ENCODE measurements at regions not wholly inside any gene's neighbourhood (a gene's known extent, or its start where the extent isn't known, plus 50 kb on each side); places are given as distances from the start of the nearest gene placed in this dataset.

DNA sequence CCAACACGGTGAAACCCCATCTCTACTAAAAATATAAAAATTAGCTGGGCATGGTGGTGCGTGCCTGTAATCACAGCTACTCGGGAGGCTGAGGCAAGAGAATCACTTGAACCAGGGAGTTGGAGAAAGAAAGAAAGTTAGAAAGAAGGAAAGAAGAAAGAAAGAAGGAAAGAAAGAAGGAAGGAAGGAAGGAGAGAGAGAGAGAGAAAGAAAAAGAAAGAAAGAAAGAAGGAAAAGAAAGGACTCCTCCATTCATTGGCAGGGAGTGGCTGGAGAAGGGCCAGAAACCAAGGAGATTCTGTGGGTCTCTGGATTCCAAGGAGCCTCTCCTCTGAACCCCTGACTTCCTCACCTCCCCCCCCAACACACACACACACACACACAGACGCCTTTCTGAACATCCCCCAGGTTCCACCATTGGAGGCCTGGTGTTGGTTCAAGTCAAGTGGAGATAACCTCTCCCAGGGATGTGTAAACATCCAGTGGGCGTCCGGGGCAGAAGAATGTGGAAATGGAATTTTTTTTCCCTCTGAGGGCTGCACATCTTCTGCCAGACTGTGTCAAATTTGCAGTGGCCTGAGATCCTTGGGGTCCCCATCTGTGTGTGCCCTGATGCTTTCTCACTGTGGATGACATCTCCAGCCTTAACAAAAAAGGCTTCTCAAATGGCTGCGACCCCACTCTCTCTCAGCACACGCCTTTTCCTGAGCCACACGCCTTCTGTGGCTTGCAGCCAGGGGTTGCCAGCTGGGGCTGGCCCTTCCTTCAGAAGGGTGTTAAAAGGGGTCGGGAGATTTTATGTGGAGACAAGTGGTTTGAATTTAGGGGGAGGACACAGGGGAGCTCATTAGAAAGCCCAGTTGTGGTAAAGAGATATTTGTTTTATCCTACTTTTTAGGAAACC lies 109.3 kb upstream of the HAND1 start:
- DNase-seq: no peak

DNA sequence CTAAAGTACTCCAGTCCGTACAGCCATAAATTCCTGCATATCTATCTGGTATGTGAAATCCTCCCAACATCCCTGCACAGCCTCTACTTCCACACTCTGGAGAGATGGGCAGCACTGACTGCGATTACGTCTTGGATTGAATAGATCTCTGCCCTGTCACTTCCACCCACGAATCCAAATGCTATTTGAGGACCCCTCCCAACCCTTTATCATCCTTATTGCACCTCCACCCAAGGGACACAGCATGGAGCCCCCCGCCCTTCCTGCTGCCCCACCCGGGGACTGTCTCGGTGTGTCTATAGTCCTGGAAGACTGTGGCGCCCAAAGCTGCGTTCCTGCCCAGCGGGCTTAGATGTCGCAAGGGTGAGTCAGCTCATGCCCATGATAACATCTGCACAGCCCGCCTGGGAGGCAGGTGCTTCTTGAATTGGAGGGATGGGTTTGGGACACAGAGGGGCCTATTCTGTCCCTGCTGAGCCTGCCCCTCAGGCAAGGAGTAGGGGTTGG lies 105.7 kb upstream of the HAND1 start:
- no peak for DNase-seq

DNA sequence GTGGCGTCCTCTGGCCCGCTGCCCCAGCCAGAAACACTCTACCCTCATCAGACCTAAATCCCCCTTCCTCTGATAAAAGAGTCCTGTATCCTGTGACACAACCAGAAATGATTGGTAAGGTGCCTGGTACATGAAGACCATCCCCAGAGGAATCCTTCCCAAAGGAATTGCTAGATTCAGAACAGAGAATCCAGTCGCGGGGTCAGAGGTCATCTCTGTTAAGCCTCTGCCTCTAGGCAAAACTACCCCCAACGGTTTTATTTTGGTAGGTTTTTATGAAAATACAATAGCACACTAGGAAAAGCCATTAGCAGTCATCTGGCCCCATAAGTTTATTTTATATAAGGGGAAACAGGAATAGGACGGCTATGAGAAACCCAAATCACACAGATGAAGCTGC lies 102.4 kb upstream of the HAND1 start:
- no peak for DNase-seq

DNA sequence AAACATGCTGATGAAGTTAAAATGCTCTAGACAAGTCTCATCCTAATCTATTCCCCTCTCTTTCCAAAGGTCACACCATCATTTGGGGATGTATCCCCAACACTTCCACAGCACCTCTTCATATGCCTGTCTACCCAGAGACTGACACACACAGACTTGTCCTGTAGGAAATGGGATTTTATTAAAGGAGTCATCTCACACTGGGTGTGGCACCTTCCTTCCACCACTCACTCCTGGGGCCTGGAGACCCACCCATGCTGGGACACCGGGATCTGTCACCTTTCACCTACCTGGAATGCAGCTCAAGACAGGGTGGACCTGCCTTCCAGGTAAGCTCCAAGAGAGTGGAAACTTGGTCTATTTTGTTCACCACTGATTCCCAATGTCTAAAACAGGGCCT lies 99.4 kb upstream of the HAND1 start:
- DNase-seq: no peak

DNA sequence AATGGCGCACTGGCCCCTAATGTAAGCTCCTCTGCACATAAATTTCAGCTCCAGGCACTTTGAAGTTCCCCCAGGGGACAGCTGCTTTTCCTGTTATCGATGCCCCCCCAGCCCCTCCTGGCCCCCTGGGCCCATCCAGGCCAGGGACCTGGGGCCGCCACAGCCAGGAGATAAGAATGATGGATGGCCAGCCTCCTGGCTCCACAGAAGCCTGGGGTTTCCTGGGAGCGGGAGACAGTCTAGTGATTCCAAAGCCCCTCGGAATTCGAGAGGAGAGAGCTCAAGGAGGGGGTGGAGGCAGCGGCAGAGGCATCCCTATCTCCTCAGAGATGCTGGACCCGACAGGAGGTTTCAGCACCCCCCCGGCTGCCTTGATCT lies 98.4 kb upstream of the HAND1 start:
- DNase-seq: no peak

DNA sequence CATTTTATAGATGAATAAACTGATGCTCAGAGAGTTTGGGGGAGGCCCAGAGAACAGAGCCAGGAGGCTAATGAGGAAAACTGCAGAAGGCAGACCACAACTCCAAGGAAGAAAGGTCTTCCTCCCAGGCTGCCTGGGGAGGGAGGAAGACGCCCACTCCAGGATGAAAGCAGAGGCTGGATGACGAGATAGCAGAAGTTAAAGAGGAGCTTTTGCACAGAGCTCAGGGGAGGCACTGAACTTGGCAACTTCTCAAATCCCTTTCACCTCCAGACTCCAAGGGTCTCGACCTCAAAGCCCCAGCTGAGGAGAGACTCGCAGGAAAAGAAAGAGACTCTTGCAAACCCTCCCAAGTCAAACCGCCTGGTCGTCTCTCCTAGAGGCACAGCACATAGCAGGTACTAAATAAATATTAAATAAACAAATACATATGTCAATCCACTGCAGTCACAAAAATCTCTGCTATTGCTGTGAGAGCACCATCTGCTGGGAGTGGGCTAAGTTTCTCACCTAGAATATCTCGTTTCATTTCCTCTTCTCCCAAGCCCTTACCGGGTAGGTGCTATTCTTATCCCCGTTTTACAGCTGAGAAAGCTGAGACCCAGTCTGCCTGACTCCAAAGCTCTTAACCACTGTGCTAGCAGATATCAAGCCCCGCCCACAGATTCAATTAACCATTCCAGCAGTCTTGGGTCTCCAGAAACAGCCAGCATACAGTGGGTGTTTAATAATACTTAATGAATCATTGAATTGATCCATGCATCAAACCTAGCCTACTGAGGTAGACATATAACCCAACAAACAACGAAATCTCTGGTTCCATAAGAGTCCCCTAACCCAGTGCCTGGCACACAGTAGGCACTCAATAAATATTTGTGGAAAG lies 97.8 kb upstream of the HAND1 start:
- DNase-seq: no peak

DNA sequence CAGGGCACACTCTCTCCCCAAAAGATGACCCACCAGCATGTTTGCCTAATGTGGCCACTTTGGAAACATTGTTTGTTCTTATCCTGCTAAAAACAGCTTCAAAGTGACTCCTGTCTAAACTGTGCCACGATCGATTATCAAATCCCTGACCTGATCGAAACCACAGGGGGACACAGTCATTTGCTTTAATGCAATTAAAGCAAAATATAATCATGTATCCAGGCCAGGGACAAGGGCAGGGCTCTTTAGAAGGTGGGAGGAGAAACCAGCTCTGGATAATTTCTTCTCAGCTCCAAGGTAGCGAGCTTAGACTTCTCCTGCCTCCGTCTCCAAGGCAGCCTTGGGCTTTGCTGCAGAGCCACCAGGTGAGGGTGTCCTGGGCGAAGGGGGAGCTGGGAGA lies 95.0 kb upstream of the HAND1 start:
- DNase-seq: no peak

DNA sequence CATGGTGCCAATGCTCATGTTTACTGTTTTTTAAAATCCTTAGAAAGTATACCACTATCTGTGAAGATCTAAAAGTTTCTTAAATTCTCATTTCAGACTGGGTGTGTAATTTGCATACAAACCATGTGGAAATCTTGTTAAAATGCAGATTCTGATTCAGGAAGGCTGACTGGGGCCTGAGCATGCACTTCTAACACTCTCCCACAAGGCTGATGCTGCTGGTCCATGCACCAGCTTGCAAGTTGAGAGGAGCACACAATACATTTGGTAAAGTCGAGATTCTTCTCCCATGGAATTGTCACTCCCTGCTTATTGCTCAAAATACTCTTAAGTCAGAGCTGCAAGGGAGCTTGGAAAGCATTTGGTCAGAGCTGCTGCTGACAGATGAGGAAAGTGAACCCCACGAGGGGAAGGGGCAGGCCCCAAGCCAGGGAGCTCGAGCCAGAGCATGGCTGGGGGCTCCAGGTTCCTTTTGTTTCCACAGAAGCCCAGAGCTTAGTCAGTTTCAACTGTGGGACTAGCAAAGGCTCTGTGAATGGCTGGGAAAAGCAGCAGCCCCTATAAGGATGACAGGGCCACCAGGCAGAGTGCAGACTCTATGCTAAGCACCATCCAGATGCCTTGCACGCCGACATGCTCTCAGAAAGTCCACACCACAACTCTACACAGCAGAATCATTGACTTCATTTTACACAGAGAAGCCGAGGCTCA lies 93.5 kb upstream of the HAND1 start:
- DNase-seq: no peak

DNA sequence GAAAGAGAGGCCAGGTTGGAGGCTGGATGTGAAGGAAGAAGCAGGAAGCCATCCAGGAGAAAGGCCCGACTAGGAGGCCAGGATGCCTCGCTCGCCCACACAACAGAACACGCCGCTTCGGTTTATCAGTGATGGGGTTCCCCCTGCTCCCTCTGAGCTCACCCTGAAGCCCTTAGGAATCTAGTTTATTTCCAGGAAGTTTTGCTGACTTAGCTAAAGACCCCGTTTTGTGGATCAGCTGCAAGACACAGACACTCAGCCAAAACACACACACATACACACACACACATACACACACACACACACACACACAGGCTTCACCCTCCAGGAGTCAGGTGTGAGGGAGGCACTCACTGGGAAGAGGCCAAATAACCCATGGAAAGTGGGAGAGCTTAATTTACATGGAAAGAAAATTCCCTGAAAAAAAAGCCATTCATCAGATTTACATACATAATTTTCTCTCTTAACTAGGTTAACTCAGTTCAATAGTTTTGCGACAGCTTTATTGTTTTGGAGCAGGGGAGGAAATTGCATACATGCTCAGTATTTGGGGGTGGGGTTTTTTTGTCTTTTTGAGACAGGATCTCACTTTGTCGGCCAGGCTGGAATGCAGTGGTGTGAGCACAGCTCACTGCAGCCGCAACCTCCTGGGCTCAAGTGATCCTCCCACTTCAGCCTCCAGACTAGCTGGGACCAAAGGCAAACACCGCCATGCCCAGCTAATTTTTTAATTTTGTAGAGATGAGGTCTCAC lies 92.7 kb upstream of the HAND1 start:
- DNase-seq: no peak

DNA sequence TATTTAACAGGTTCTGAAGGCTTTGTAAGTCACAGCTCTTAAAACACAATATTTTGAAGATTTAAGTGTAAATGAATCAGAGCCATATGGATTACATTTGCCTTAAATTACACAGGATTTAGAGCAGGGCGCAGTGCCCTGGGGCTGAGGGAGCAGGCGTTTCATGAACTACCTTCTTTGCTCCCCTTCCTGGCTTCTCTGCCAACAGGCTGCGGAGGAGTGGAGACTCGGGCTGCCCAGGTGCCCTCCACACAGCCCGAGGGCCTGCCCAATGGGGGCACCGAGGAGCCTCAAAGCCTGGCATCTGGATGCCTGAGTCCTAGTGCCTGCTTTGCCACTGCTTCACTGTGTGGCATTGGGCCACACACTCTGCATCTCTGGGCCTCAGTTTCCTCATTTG lies 90.6 kb upstream of the HAND1 start:
- no peak for DNase-seq

DNA sequence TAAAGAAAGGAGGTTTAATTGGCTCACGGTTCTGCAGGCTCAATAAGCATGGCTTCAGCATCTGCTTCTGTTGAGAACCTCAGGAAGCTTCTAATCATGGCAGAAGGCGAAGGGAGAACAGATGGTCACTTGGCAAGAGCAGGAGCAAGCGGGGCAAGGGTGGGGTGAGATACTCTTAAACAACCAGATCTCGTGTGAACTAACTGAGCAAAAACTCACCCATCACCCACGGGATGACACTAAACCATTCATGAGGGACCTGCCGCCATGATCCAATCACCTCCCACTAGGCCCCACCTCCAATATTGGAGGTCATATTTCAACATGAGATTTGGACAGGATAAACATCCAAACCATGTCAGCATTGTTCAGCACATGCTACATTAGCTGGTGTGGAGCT lies 89.1 kb upstream of the HAND1 start:
- no peak for DNase-seq

DNA sequence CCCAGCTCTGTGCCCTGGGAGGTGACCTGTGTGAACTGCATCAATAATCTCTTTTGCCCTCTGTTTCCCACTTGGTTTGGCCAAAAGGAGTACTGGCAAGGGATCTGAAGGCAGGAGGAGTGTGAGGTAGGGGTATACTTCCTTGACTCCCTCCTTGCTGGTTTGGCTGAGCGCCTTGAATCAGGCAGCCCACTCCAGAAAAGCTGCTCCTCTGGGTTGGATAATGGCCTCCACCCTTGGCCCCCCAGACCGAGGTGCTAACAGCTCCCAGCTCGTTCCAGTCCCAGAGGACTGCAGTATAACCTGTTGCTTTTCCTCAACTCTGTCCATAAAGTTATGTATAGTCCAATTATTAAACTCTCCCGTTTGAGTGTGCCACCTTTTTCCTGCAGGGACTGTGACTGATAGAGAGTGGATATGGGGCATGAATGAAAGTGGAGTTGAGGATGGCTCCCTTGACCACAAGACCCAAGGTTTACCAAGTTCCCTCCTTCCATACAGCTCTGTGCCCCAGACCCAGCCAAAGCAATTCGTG lies 88.2 kb upstream of the HAND1 start:
- DNase-seq: no peak

DNA sequence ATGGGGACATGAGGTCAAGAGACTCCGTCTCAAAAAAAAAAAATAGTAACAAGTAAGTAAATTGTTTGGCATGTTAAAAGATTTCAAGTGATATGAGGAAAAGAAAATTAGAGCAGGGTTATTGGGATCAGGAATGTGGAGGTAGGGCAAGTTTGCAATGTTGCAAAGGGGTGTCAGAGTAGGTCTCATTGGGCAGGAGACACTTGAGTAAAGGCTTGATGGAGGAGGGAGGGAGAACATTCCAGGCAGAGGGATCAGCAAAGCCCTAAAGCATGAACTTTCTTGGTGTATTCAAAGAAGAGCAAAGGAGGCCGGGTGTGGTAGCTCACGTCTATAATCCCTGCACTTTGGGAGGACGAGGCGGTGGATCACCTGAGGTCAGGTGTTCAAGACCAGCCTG lies 87.1 kb upstream of the HAND1 start:
- no peak for DNase-seq

DNA sequence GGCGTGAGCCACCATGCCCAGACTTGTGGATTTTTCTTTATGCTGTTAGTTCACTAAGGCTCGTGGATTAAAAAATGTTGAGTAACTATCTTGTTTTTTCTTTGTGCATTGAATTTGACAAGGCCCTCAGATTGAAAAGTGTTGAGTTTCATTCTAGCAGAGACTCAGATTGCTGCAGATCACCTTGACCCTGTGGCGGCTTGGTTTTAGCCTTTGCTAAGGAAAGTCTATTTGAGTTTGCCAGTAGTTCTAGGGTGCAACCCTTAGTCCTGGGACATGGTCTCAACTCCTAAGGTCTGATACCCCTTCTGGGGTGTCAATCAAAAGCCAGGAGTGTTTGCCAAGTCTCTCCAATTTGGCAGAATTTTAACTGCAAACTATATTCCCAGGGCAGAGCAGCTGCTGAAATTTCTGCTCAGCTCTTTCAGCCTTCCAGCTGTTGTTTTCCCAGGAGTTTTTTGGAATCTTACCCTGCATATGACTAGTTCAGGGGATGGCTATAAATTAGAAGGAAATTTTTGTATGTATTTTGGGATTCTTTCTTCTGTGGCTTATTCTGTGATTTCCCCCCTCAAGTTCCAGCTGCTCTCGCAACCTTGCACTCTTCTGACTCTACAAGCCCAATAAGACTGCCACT lies 84.3 kb upstream of the HAND1 start:
- no peak for DNase-seq

DNA sequence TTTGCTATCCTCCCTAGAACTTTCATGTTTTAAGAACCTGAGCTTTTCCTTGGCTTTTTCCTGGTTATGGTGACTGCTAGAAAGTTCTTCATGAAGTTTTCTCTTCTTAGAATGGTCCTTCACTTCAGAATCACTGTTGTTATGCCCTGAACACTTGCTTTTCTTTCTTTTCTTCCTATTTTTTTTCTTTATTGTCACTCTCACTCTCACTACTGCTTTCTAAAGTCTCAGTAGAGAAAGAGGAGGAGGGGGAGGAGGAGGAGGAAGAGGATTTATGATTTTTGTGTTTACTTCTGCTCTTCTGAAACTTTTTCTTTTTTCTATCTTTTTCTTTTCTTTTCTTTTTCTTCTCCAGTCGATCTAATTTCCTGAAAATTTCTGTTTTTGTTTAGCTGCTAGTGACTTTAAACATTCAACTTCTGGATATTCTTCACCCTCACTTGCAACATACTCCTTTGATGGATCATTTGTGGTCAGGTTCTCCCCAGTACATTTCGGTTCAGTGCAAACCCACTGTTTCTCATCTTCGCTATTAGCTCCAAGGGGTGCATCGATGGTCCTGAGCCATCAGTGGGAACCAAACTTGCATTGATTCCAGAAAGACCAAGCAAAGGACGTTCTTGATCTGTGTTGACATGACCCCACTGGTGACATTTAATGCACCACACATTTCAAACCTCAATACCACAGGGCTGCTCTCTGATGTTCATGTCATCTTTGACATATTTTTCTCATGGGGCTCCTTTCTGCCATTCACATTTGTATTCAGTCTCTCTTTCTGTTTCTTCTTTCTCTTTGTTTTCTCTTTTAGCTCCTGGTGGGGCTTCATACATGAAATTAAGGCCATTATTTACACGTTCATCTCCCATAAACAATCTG lies 81.6 kb upstream of the HAND1 start:
- DNase-seq: no peak

DNA sequence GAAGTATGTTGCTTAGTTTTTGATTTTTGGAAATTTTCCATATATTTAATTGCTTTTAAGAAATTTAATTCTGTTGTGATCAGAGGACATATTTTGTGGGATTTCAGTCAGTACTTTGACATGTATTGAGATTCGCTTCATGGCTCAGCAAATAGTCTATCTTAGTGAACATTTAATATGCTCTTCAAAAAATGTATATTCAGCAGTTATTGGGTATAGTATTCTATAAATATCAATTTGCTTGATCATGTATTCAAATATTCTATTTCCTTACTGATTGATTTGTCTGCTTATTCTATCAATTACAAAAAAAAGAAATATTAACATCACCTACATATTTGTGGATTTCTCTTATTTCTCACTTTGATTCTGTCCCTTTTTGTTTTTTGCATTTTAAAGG lies 79.5 kb upstream of the HAND1 start:
- no peak for DNase-seq

DNA sequence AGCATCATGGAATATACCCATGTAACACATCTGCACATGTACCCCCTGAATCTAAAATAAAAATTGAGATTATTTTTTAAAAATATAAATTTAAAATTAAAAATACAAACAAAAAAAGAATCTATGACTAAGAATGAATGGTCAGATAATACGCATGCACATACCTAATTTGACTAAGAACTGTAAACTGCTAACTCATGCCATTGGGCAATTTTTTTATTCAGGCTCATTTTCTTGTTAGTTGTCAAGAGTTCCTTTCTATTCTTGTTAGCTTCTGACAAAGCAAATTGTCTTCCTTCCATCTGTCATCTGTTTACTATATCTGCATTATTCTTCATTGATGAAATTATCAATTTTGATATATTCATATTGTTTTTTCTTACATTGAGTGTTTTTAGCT lies 69.5 kb upstream of the HAND1 start:
- no peak for DNase-seq

DNA sequence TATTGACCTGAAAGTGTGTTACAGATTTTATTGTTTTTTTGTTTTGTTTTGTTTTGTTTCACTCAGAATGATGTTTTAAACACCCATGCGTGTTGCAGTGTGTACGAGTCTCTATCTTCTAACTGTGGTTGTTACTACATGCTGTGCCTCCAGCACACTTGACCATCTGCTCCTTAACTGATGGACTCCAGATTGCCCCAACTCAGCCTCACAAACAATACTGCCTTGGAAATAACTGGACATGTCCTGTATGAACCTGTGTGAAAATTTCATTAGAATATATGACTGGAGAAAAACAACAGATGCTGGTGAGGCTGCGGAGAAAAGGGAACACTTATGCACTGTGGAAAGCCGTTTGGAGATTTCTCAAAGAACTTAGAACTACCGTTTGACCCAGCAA lies 68.7 kb upstream of the HAND1 start:
- no peak for DNase-seq

DNA sequence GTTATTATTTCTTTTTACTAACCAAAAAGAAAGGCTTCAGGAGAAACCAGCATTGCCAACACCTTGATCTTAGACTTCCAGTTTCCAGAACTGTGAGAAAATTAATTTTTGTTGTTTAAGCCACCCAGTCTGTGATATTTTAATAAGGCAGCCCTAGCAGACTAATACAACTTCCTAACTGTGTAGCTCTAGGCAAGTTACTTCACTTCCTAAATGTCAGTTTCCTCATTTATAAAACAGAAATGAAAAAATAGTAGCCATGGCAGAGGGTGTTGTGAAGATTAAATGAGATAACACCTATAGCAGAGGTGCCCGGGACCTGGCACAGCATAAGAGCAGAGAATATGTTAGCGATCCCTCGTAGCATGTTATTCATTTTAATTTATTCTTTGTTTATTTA lies 66.6 kb upstream of the HAND1 start:
- no peak for DNase-seq

DNA sequence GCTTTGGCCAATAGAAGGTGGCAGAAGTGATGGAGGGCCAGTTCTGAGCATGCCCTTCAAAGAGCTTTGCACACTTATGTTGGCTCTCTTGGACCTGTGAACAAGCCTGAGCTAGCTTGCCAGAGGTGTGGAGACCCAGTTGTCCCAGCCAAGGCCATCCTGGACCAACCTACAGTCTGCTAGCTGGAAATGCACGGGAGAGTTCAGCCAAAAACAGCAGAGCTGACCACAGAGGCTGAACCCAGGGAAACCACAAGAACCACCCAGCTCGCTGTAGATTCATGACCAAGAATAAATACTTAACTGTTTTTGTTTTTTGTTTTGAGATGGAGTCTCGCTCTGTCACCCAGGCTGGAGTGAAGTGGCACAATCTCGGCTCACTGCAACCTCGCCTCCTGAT lies 65.4 kb upstream of the HAND1 start:
- no peak for DNase-seq

DNA sequence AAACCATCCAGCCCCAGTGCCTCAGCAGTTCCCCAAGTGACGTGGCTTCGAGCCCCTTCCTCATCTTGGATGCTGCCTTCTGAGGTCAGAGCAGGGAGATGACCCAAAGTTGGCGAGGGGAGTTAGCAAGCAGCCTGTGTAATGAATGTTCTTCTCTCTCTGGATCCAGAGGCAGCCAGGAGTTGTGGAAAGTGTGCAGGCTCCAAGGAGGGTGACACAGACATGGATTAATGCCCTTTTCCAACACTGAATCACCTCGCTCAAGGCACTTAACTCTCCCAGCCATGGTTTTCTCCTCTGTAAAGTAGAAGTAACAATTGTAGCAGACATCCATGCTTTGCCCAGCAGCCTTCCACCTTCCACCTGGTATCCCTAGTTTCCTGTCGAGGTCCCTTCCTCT lies 64.6 kb upstream of the HAND1 start:
- DNase-seq: no peak
